HFF-Myc (cell line): ENCODE measurements at regions not wholly inside any gene's neighbourhood (a gene's known extent, or its start where the extent isn't known, plus 50 kb on each side); places are given as distances from the start of the nearest gene placed in this dataset.

ENCODE experiments used
- DNase-seq: peaks from one replicate; pipeline ENCODE4 v3.0.0-alpha.2; 2011; ENCODE audit warnings: low read depth; ENCODE audit errors: extremely low read depth
- H3K4me3 ChIP-seq: replicated peaks from 2 replicates; pipeline ENCODE4 v1.5.1; 2011; ENCODE audit warnings: low read depth, mild to moderate bottlenecking, control low read depth, low read length
- TF ChIP-seq, protein P1 (sequence below): IDR thresholded peaks from 2 replicates; pipeline ENCODE4 v1.5.1; 2012; ENCODE audit warnings: mild to moderate bottlenecking, low read depth, low read length, control low read depth; ENCODE audit errors: missing control alignments

DNA sequence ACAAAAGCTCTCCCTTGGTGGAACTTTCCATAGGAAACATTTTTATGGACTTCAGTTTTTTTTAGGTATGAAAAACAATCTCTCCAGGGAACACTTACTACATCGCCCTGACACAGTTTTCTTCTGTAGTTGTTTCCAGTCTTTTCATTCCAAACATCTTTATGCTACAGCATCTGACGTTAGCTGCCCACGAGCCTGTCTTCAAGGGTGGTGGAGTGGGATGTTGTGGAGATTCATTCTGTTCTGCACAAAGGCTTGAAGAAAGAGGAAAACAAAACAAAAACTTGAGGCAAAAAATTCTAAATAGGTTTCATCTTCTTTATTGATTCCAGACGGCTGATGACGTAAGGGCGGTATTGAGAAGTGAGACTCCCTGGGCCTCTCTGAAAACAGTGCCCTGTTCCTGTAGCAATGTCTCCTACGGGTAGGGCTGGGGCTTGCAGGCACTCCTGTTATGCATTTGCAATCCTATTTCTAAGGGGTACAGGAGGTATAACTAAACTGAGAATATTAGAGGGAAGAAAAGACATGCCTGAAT lies 375.0 kb downstream of the RNF144A start:
- no peak overlapping the region for H3K4me3 ChIP-seq
- TF ChIP-seq, protein P1, sequence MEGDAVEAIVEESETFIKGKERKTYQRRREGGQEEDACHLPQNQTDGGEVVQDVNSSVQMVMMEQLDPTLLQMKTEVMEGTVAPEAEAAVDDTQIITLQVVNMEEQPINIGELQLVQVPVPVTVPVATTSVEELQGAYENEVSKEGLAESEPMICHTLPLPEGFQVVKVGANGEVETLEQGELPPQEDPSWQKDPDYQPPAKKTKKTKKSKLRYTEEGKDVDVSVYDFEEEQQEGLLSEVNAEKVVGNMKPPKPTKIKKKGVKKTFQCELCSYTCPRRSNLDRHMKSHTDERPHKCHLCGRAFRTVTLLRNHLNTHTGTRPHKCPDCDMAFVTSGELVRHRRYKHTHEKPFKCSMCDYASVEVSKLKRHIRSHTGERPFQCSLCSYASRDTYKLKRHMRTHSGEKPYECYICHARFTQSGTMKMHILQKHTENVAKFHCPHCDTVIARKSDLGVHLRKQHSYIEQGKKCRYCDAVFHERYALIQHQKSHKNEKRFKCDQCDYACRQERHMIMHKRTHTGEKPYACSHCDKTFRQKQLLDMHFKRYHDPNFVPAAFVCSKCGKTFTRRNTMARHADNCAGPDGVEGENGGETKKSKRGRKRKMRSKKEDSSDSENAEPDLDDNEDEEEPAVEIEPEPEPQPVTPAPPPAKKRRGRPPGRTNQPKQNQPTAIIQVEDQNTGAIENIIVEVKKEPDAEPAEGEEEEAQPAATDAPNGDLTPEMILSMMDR: no peak

DNA sequence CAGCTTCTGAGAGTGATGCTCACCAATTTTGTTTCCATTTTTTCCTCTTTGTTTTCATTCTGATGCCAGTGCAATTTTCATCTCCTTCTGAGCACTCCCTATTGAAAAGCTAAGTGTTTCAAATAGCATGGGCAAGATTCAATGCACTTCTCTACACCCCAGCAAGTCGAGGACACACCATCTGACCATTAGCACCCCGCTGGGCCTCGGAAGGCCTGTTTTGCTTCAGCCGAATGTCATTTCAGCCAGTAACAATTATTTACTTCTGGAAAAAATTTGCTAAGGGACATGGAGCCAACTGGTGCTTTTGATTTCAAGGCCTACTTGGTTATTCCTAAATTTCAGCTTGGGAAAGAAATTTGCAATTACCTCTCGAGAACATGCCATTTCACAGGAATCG lies 392.4 kb downstream of the RNF144A start:
- DNase-seq: no peak
- no peak overlapping the region for H3K4me3 ChIP-seq
- TF ChIP-seq, protein P1: no peak

More for the DNA sequence above, 375.0 kb downstream of the RNF144A start:
- DNase-seq: peak; percentile 2

DNA sequence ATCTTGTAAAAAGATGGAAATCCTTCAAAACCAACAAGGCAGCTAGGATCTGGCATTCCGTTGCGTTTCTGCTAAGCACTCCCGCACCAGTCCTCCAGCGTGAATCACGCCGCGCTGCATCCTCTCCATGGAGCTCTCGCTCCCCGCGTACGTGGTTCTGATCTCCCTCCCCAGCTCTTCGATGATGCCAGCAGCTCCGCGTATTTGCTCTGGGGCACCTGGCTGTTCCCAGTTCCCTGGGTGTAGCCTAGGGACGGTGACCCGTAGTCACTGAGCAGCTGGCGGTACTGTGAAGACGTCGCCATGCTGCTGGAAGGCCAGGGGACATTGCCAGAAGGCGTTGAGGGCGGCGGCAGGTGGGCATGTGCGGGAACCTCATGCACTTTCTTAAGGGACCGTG lies 407.5 kb downstream of the RNF144A start:
- H3K4me3 ChIP-seq: no peak overlapping the region

DNA sequence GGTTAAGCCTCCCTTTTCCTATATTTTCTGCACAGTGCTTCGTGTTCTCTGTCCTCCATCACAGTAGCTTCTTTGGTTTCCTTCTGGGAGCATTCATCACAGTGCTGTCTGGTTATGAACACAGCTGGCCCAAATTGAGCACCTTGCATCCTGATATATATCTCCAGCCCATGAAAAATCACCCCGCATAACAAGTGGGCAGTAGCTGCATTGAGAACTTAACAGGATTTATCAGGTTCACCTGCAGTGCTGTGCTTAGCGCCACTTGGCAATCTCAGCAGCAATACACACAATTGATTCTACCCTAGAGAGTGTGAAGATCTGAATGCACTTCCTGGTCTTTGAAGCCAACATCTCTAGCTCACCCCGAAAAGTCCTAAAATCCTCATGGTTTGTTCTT lies 408.0 kb downstream of the RNF144A start:
- TF ChIP-seq, protein P1: no peak
- no peak for DNase-seq
- H3K4me3 ChIP-seq: no peak overlapping the region

More for the DNA sequence above, 407.5 kb downstream of the RNF144A start:
- TF ChIP-seq, protein P1: no peak
- DNase-seq: no peak

DNA sequence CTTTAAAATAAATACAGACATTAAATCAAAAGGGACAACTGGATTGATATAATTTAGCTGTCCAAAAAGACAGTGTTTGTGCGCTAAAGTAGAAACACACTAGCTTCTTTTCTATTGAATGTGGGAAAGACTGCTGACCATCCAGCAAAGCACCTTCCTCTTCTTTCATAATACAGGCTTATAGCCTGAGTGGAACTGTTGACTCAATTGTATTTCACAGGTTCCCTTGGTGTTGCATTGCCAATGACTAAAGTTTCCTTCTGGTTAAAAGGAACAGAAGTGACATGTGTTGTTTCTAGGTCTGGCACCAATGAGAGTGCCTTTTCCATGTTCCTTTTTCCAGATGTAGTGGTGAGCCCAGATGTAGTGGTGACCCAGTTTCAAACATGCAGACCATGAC lies 412.3 kb downstream of the RNF144A start:
- no peak overlapping the region for H3K4me3 ChIP-seq
- DNase-seq: no peak
- TF ChIP-seq, protein P1: no peak

DNA sequence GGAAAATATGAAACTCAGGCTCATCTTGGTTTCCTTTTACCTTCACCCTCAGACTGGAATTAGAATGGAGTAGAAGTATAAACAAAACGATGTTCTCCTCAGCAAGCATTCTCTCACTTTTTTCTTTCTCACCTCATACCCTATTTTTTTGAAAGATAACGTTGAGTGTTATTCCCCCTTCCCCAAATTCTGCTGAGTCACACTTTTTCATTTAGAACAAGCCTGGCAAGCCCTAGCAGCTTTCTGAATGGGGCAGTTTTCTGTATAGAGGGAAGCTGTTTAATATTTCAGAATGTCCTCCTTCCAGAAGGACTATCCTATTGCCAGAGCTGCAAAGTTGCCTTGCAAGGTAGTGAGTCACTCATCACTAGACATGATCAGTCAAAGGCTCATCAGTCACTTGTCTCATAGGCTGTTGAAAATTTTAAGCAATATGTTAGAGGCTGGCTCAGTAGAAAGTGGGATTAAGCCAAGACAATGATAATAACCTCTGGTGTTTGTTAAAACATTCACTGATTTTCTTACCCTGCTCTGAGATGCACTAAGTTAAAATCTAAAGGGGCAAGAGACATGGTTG lies 416.1 kb downstream of the RNF144A start:
- TF ChIP-seq, protein P1: no peak

More for the DNA sequence above, 416.1 kb downstream of the RNF144A start:
- no peak for DNase-seq
- H3K4me3 ChIP-seq: no peak overlapping the region
